ENCODE measurements at regions not wholly inside any gene's neighbourhood (a gene's known extent, or its start where the extent isn't known, plus 50 kb on each side); places are given as distances from the start of the nearest gene placed in this dataset.
"Not testable (repeated sequence)": the region's sequence is repeated elsewhere in the genome, so short reads cannot be mapped to it uniquely, and the experiment has no call there.

- no peak for DNase-seq
Observed at GRCh38 chr3:39558775-39559306, 91.4 kb downstream of the MOBP start.

DNA sequence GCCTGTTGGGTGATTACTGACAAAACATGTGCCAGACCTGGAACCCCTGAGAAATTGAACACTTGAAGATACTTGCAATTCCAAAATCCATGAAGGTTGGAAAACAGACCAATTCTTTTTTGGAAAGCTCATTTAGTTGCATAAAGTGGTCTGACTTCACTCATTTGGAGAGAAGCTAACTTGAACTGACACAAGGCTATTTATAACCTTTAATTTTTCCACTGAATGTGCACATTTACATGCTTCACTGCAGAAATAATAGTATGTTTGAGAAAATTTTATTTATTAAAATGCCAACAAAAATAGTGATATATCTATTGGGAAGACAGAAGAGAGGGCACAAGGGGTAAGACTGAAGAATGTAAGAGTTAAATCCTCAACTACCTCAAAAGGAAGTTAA lies 92.1 kb downstream of the MOBP start:
- DNase-seq = no peak

DNA sequence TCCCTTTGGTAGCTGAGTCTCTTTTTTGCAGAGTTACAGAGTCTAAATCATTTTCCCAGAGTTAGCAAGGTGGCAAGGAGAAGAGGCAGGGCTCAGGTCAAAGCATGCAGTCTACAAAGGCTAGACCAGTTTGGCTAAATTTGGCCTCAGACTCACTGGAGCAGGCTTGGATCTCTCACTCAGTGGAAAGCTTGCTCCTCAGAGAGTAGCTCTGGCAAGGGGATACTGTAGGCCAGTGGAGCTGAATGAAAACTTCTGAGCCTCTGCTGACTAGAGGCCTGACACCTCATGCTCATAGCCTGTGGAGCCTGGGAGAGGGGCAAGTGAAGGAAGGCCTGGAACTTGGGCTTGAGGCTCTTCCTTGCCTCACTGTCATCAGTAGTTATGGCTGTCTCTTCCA lies 101.0 kb downstream of the MOBP start:
- no peak for DNase-seq

DNA sequence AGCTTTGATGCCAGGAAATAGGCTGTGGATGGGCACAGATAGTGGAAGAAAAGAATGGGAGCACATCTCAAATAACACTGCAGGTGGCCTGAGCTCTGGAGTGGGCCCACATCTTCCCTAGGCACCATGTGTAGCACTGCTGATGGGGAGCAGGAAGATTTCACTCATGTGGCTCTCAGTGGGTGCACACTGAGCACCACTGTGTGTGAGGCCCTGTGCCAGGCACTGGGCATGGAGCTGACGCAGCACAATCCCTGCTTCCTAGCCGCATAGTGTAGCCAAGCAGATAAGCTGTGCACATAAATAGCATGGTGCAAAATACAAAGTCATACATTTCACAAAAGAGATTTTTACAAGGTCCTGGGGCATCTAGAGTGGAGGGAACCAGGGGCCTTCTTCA lies 101.6 kb downstream of the MOBP start:
- no peak for DNase-seq

DNA sequence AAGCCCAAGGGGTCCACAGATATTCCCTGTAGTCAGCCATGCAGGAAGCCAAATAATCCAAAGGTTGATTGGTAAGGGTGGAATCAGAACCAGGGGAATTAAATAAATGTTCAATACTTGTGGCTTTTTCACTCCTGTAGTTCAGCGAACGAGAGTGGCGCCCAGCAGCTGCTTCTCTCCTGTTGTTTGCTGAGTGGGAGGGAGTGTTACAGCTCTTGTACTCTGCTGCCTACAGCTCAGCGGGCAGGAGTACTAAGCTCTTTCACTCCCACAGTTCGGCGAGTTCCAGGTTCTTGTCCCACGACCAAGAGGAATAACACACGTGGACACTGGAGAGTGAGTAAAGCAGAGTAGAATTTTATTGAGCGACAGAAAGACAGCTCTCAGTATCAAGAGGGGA lies 105.9 kb downstream of the MOBP start:
- DNase-seq = no peak

- DNase-seq = no peak
Observed at GRCh38 chr3:39577541-39577940, 110.1 kb downstream of the MOBP start.

DNA sequence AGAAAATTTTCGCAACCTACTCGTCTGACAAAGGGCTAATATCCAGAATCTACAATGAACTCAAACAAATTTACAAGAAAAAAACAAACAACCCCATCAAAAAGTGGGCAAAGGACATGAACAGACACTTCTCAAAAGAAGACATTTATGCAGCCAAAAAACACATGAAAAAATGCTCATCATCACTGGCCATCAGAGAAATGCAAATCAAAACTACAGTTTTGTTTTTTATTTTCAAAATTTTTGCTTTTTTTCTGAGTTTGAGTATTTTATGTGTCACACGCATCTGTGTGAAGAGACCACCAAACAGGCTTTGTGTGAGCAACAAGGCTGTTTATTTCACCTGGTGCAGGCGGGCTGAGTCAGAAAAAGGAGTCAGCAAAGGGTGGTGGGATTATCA lies 118.7 kb downstream of the MOBP start:
- not testable (repeated sequence) for DNase-seq

DNA sequence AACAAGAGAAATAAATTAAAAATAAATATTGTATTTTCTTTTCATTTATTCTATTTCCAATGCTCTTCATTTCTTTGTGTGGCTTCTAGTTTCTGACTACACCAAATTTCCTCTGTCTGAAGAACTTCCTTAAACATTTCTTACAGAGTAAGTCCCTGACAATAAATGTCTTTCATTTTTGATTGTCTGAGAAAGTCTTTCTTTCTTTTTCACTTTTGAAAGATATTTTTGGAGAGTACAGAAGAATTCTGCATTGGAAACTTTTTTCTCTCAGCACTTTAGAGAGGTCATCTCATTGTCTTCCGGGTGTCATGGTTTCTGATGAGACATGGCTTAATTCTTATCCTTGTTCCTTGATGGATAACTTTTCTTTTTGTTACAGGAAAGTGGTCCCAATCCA lies 119.6 kb downstream of the MOBP start:
- DNase-seq = no peak

- DNase-seq = no peak
Observed at GRCh38 chr3:39590806-39591205, 123.3 kb downstream of the MOBP start.

DNA sequence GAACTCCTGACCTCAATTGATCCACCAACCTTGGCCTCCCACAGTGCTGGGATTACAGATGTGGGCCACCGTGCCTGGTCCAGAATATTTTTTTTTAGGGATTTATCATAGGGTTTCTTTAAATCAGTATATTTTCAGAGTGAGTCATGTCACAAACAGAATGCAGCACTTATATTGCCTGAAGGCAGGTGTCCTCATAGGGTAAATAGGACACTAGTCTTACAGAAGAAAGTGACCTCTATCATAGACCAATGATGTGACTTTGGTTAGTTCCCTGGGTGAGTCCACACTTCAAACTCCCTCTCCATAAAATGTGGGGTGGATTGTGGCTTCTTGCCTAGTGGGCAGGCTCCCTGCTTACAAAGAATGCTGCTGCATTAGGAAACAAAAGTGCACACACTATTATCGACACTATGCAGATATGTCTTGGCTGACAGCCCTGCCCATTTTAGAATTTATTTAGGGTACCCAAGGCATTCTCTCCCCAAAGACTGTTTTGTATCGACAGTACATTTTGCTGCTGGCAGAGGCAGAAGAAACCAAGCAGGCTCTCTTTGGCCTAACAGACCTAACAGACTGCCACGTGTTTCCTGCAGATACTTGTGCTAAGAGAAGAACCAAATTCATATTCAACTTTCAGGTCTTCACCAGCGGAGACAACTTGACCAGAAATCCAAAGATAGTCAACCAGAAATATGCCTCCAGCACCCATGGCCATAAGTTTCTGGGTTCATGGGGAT lies 125.0 kb downstream of the MOBP start:
- DNase-seq = no peak

GRCh38 chr3:39593341-39593740 lies 125.9 kb downstream of the MOBP start:
- no peak for DNase-seq

GRCh38 chr3:39601241-39601640 lies 133.8 kb downstream of the MOBP start:
- no peak for DNase-seq

DNA sequence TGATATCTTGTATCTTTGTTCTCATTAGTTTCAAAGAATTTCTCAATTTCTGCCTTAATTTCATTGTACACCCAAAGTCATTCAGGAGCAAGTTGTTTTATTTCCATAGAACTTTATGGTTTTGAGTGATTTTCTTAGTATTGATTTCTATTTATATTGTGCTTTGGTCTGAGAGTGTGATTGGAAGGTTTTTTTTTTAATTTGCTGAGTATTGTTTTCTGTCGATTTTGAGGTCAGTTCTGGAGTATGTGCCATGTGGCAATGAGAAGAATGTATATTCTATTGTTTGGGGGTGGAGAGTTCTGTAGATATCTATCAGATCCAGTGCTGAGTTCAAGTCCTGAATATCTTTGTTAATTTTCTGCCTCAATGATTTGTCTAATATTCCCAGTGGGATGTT lies 138.4 kb downstream of the MOBP start:
- DNase-seq = no peak

DNA sequence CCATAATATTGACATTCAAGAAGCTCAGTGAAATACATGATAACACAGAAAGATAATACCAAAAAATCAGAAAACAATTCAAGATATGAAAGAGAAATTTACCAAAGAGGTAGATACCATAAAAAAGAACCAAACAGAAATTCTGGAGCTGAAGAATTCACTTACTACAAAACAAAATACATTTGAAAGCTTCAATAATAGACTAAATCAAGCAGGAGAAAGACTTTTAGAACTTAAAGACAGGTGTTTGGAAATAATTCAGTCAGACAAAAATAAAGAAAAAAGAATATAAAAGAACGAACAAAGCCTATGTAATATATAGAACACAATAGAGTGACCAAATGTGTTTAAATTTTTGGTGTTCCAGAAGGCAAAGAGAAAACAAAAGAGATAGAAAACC lies 158.7 kb downstream of the MOBP start:
- DNase-seq = no peak

DNA sequence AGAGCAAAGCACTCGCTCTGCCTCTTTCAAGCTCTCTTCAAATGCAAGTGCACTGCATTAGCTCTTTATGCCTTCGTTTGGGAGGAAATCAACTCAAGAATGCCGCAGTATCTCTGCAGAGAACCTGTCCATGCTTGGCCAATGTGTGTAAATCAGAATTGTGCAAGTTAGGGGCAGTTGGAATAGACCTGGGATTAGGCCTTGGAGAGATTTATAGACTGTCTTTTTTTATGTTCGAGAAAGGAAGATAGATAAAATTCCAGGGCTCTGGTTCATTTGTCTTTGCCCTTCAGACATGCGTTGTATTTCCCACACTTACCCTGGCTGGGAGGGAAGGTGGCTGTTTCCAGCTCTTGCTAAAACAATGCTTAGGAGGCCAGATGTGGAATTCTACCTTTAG lies 163.7 kb downstream of the MOBP start:
- no peak for DNase-seq

DNA sequence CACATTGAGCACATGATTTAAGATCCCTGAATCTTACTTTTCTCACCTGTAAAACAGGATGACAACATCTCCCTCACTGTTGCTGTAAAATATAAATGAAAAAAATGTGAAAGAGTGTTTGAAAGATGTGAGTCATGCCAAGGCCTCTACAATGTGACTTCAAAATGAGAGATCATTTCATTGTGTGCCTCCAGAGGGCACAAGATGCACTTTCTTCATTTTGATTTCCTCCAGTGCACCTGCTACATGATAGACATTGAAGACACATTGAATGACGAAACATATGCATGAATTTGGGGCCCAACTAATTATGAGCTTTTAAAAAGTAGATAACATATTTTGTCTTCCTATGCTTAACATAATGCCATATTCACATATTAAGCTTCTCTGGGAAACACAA lies 170.3 kb downstream of the MOBP start:
- peak; percentile 15 to 57 (median 34) for DNase-seq

- DNase-seq = peak in 3 of 4 experiments; percentile 13 to 27 (median 26)
Observed at GRCh38 chr3:39638301-39638700, 170.8 kb downstream of the MOBP start.

- DNase-seq = peak; percentile 77 to 94 (median 86)
Observed at GRCh38 chr3:39639344-39640236, 169.8 kb upstream of the MYRIP start.

- DNase-seq = no peak
Observed at GRCh38 chr3:39641274-39641673, 168.1 kb upstream of the MYRIP start.

DNA sequence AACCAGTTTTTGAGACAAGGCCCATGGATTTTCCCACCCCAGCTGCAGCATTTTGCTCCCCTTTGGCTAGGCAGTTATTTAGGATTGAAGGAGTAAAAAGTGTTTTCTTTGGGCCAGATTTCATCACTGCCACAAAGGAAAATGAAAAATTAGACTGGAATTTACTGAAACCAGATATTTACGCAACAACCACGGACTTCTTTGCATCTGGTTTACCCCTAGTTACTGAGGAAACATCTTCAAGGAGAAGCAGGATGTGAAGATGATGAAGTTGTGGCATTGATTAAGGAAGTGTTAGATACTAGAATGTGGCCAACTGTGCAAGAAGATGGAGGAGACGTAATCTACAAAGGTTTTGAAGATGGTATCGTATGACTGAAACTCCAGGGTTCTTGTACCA lies 165.2 kb upstream of the MYRIP start:
- peak in 2 of 4 experiments; percentile 28 to 33 for DNase-seq

DNA sequence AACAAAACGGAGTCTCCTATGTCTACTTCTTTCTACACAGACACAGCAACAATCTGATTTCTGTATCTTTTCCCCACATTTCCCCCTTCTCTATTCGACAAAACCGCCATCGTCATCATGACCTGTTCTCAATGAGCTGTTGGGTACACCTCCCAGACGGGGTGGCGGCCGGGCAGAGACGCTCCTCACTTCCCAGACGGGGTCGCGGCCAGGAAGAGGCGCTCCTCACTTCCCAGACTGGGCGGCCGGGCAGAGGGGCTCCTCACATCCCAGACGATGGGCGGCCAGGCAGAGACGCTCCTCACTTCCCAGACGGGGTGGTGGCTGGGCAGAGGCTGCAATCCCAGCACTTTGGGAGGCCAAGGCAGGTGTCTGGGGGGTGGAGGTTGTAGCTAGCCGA lies 158.2 kb upstream of the MYRIP start:
- not testable (repeated sequence) for DNase-seq

GRCh38 chr3:39651993-39652739 lies 157.2 kb upstream of the MYRIP start:
- DNase-seq = no peak

DNA sequence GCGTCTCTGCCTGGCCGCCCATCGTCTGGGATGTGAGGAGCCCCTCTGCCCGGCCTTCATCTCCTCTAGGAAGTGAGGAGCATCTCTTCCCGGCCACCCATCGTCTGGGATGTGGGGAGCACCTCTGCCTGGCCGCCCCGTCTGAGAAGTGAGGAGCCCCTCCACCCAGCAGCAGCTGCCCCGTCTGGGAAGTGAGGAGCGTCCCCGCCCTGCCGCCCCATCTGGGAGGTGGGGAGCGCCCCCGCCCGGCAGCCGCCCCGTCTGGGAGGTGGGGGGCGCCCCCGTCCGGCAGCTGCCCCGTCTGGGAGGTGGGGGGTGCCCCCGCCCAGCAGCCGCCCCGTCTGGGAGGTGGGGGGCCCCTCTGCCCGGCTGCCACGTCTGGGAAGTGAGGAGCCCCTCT lies 153.7 kb upstream of the MYRIP start:
- DNase-seq = not testable (repeated sequence)
